Activated T-cell treated with anti-CD3 and anti-CD28 coated beads for 4 hours (primary cell): ENCODE measurements at regions not wholly inside any gene's neighbourhood (a gene's known extent, or its start where the extent isn't known, plus 50 kb on each side); places are given as distances from the start of the nearest gene placed in this dataset.

ENCODE experiments used
- DNase-seq: peaks from one replicate; pipeline ENCODE4 v3.0.0-alpha.2; 2020

GRCh38 chr6:105844275-105844883 lies 241.8 kb upstream of the PRDM1 start:
- DNase-seq = no peak

DNA sequence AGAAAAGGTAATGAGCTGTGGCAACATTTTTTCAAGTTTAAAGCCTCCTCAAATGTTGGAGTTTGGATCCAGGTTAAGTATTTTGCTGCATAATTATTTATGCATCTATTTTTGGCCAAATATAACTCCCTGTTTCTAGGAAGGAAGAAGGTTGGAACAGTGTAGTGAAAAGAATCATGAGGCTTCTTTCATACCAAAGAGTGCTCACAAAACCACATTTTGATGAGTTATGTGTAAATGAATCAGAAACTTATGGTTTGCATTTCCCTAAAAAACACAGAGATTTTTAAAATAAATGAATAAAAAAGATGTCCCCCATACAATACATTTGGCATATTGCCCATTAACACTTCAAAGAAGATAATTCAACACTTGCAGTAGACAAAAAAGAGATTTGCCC lies 246.9 kb upstream of the PRDM1 start:
- no peak for DNase-seq

GRCh38 chr6:105838171-105838570 lies 248.0 kb upstream of the PRDM1 start:
- no peak for DNase-seq

GRCh38 chr6:105836889-105837288 lies 249.2 kb upstream of the PRDM1 start:
- no peak for DNase-seq

DNA sequence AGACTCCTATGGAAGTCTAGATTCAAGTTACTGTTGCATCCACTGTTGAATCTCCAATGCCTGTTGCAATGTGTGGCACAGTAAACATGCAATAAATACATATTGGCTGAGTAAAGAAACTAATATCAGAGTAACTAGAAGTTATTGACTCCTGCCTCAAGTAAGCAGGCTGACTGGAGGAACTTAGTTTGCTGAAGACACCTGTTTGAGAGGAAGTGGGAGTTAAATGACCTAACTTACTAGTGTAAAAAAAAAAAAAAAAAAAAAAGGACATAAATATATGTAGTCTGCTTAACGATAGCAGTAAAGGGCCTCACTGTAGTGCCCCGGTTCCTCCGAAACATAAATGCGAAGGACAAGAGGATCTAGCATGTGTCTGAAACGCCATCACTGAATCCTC lies 249.8 kb upstream of the PRDM1 start:
- no peak for DNase-seq

DNA sequence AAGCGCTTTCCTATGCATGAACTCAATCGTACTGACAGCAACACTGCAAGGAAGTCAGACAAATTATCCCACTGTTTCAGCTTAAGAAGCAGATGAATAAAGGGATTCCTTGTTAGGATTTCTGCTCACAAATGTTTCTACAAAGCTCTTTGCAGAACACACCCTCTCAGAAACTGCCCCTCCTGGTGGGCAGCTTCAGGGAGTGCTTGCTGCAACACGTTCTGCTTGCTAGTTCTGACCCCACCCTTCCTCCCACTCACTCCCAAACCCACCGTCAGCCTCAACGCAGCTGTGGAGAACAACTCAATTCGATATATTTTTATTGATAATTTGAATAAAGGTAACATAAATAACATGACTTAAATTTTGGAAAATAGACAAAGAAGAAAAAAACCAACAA lies 250.8 kb upstream of the PRDM1 start:
- no peak for DNase-seq

GRCh38 chr6:105833959-105834947 lies 251.9 kb upstream of the PRDM1 start:
- DNase-seq = no peak

GRCh38 chr6:105832313-105832761 lies 253.8 kb upstream of the PRDM1 start:
- no peak for DNase-seq

- no peak for DNase-seq
Measured at GRCh38 chr6:105831311-105832097, 254.6 kb upstream of the PRDM1 start.

DNA sequence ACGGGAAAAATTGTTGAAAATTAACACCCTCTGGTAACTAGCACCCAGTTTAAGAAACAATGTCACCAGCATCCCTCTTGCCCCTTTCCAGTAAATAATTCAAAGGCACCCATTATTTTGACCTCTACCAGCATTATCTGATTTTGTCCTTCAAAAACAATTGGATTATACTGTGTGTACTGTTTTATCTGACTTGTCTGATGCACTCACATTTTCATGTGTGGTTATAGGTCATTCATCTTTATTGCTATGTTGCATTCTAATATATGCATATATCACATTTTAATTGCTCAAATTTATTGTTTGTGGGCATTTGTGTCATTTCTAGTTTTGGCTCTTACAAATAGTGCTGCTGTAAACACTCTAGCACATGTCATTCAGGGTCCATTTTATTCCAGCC lies 260.9 kb upstream of the PRDM1 start:
- no peak for DNase-seq

DNA sequence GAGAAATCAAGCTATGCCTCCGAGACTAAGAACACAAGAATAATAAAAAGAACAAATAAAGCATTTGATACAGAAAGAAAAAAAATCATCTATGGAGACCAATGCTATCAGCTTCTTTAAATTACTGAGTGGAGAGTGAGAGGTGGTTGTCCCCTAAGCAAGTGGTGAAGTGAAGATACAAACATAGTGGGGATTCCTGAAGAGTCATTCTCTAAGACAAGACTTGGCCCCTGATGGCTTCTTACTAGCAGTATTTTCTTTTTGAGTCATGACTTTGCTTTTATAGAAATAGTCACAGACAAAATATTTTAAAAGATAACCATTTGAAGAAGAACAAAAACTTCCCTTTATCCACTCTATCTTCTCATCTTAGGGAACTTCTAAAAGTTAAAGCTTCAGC lies 261.4 kb upstream of the PRDM1 start:
- no peak for DNase-seq

GRCh38 chr6:105821777-105822176 lies 264.4 kb upstream of the PRDM1 start:
- no peak for DNase-seq

DNA sequence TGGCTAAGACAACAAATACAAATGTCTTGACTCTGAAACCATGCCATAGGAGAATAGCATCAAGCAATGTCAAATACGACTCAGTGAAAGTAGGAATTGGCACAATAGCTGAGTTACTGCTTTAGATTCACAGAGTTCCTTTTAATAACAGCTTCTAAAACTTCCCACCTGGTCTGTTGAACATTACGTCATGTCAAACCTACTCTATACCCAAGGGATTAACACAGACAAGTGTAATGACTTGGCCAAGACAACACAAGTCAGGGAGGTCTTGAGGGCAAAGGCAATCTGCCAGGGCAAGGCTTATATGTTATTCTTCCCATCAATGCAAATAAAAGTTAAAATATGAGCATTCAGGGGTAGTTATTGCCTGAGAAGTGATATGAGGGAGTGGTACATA lies 265.1 kb upstream of the PRDM1 start:
- DNase-seq = no peak

- no peak for DNase-seq
Measured at GRCh38 chr6:105819745-105820144, 266.4 kb upstream of the PRDM1 start.

- no peak for DNase-seq
Measured at GRCh38 chr6:105818505-105818904, 267.6 kb upstream of the PRDM1 start.

GRCh38 chr6:105817961-105818360 lies 268.2 kb upstream of the PRDM1 start:
- no peak for DNase-seq

DNA sequence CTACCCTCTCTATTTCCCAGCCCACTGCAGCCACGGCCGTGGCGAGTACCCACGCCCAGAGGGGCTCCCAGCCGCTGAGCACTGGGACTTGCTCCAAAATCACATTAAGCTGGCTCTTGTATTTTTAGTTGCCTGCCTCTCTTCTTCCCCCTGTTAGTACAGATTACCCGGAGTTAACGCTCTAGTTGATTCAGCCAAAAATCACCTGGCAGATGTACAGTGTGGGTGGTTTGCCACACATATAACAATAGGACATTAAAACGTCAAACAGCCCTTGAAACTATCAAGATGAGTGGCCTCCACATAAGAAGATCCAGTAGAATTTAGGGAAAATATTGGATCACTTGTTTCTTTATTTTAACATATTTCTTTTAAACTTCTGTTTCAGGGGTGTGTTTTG lies 268.8 kb upstream of the PRDM1 start:
- DNase-seq = no peak

GRCh38 chr6:105816847-105817246 lies 269.3 kb upstream of the PRDM1 start:
- no peak for DNase-seq

DNA sequence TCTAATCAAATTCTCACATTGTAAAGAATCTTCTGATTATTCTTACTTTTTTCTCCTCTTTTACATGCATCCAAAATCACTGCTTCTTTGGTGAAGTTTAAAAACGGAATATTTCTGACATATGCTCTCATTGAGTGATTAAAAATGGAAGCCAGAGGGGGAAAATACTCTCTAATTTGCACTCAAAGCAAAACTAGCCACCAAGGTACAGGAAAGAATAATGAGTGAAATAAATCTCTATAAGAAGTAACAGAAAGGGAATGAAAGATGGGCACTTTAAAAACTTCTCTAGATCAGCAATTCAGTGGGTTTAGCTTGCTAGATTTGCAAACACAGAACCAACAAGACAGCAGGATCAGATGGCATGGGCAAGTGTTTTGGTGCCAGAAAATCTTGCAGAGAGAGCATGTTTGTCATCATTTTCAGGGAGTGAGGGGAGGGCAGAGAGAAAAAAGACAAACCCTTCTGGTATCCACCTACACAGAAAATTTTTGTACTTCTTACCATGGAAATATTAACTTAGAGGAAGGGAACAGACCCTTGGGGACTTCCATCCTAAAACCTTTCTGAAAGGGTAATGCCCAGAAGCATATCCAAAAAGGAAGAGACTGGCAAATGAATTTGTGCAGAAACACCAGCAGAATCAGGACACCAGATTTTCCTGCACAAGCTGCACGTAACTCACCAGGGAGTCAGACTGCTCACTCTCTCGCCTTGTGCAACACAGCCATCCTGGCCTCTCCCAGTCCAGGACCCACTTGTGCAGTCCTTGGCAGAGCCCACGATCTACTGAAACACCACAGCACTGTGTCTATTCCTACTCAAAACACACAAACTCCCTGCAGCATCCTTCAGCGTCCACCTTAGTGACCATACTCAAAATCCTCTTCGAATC lies 270.2 kb upstream of the PRDM1 start:
- DNase-seq = no peak

DNA sequence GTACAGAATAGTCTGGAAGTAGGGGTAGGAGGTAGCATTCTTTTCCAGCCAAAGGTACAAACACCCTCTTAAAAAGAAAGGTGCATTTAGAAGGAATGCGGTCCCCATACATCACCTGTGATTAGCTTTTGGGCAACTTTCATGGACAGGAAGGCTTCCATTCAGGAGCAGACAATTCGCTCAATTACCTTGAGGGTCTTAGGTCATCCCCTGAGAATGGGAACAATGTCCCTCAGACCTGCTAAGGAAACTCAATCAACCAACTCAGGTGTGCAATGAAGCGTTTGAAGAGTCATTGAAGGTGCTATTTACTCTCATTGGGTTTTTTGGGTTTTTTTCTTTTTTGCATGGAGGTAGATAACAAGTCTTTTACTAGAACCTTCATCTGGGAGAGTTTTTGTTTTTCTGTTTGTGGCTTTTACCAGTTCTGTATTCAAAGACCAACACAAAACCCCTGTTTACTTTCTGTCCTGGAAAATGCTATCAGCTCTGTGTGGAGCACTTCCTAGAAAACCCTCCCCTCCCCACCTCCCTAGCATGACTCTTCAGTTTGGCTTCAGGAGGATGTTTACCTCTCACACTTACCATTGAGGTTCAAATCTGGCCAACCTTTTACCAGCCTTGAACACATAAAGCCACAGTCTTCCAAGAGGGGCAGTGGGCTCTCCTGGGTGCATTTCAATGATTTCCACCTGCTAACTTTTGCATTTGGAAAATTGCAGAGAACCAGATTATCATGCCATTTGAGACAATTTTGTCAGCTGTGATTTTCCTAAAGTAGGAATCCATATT lies 271.2 kb upstream of the PRDM1 start:
- no peak for DNase-seq

- no peak for DNase-seq
Measured at GRCh38 chr6:105810922-105811482, 275.1 kb upstream of the PRDM1 start.
